ENCODE measurements at regions not wholly inside any gene's neighbourhood (a gene's known extent, or its start where the extent isn't known, plus 50 kb on each side); places are given as distances from the start of the nearest gene placed in this dataset.

DNA sequence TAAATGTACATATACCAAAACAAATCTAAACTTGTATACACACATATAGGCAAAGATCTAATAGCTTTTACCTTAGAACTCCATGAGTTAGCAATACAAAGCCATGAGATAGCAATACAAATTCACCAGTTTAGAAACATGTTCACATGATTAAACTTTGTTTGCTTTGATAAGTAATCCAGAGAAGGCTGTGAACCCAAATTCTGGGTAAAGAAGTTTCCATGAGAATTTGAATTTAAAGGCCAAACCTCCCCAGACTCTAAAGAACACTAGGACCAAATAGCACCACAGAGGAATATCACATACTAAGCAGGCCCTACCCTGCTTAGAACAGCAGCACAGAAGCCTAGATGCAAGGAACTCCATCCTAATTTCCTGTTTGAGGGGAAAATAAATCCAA, 83.7 kb upstream of the TP63 start:
- no peaks in the 10 kb centered on the region for H3K27me3 ChIP-seq
- H3K27ac ChIP-seq: no peak overlapping the region
- no peaks in the 10 kb centered on the region for H3K9me3 ChIP-seq
- no peak overlapping the region for H3K4me3 ChIP-seq (replicated peaks in 1 of 3)
- intact Hi-C loops (cut with DNase I): no loop called here
- TF ChIP-seq POLR2A (IDR thresholded peaks at IDR 0.05): no peak
- TF ChIP-seq, protein P1, sequence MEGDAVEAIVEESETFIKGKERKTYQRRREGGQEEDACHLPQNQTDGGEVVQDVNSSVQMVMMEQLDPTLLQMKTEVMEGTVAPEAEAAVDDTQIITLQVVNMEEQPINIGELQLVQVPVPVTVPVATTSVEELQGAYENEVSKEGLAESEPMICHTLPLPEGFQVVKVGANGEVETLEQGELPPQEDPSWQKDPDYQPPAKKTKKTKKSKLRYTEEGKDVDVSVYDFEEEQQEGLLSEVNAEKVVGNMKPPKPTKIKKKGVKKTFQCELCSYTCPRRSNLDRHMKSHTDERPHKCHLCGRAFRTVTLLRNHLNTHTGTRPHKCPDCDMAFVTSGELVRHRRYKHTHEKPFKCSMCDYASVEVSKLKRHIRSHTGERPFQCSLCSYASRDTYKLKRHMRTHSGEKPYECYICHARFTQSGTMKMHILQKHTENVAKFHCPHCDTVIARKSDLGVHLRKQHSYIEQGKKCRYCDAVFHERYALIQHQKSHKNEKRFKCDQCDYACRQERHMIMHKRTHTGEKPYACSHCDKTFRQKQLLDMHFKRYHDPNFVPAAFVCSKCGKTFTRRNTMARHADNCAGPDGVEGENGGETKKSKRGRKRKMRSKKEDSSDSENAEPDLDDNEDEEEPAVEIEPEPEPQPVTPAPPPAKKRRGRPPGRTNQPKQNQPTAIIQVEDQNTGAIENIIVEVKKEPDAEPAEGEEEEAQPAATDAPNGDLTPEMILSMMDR (IDR thresholded peaks at IDR 0.05): no peak
- no peaks in the 10 kb centered on the region for H3K36me3 ChIP-seq
- DNase-seq: no peak
- no peaks in the 10 kb centered on the region for H3K4me1 ChIP-seq

DNA sequence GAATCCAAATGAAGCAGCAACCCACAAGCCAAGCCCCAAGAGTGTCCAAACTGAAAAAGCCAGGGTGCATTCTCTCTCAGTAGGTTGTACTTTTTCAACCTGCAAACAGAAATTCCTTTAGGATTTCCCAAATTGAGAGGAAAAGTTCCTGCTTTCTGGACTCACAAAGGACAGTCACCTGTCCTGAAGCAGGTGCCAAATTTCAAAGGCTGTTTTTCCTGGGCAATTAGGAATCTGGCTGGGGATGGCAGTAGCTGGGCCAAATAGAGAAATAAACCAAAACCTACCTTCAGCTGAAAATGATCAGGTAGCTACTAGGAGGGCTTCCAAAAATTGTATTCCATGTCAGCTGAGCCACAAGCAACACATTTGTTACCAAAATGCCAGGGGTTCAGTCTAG, 83.1 kb upstream of the TP63 start:
- intact Hi-C loops (cut with DNase I): no loop called here
- TF ChIP-seq, protein P1 (IDR thresholded peaks at IDR 0.05): no peak
- no peak for TF ChIP-seq POLR2A (IDR thresholded peaks at IDR 0.05)

DNA sequence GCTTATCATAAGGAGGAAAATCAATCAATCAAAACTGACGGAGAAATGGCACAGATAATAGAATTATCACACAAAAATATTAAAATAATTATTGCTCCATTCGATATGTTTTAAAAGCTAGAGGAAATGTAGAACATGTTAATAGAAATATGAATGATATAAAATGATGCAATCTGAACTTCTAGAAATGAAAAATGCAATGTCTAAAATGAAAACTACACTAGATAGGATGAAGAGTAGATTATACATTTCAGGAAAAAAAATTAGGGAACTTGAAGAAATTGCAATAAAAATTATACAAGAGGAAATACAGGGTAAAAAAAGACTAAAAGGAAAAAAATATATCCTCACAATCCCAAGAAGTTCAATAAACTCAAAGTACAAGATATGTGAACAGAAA, 80.2 kb upstream of the TP63 start:
- 47 to 74% methylated on average over 2 of the region's 2 CpGs for WGBS, 2 donors
- H3K27me3 ChIP-seq: no peaks in the 10 kb centered on the region
- DNase-seq: no peak

More for the DNA sequence above, 83.1 kb upstream of the TP63 start:
- no peak for DNase-seq
- no peak overlapping the region for H3K27ac ChIP-seq
- H3K36me3 ChIP-seq: no peaks in the 10 kb centered on the region
- H3K27me3 ChIP-seq: no peaks in the 10 kb centered on the region
- no peak overlapping the region for H3K4me3 ChIP-seq (replicated peaks in 1 of 3)
- no peaks in the 10 kb centered on the region for H3K9me3 ChIP-seq
- H3K4me1 ChIP-seq: no peaks in the 10 kb centered on the region

DNA sequence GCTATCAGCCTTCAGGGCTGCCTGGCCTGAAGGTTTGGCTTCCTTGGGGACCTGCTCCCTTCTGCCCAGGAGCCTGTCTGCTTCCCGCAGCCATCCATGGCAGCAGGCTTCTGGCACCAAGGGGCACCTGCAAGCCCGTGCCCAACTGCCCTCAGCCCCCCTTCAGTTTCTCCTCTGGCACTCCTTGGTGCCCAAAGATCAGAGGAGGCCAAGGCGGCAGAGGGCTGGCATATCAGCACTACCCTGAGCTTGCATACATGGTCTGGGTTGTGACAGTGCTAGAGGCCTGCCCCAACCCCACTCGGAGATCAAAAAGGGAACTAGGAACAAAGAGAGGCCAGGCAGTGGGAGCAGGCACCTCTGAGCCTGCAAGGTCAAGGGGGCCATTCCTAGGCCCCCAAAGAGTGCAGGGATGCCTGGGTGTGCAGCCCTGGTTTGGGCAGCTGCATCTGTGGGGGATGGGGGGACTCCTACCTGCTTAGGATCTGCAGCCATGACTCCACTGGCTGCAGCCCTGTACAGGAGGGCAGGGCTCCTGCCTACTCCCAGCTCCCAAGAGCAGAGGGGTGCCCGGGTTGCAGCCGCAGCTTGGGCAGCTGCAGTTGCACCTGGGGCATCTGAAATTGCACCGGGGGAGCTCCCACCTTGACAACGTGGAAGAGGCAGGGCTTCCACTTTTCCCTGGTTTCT, 76.2 kb upstream of the TP63 start:
- no peaks in the 10 kb centered on the region for H3K4me1 ChIP-seq
- 68 to 90% methylated on average over 4 to 7 of the region's 8 CpGs for WGBS, 2 donors
- H3K36me3 ChIP-seq: no peaks in the 10 kb centered on the region
- no peak overlapping the region for H3K4me3 ChIP-seq (replicated peaks in 1 of 3)
- no peaks in the 10 kb centered on the region for H3K27me3 ChIP-seq
- no peaks in the 10 kb centered on the region for H3K9me3 ChIP-seq
- intact Hi-C loops (cut with DNase I): no loop called here
- no peak overlapping the region for H3K27ac ChIP-seq
- no peak for DNase-seq
- TF ChIP-seq, protein P1 (IDR thresholded peaks at IDR 0.05): no peak
- no peak for TF ChIP-seq POLR2A (IDR thresholded peaks at IDR 0.05)

More for the DNA sequence above, 80.2 kb upstream of the TP63 start:
- TF ChIP-seq, protein P1 (IDR thresholded peaks at IDR 0.05): no peak
- no peak for TF ChIP-seq POLR2A (IDR thresholded peaks at IDR 0.05)
- Histone ChIP-seq H3K4me3 (replicated peaks in 1 of 3) (no peak overlapping the region), H3K36me3 (no peaks in the 10 kb centered on the region), H3K27ac (no peak overlapping the region), H3K4me1 (no peaks in the 10 kb centered on the region), H3K9me3 (no peaks in the 10 kb centered on the region)
- intact Hi-C loops (cut with DNase I): no loop called here

DNA sequence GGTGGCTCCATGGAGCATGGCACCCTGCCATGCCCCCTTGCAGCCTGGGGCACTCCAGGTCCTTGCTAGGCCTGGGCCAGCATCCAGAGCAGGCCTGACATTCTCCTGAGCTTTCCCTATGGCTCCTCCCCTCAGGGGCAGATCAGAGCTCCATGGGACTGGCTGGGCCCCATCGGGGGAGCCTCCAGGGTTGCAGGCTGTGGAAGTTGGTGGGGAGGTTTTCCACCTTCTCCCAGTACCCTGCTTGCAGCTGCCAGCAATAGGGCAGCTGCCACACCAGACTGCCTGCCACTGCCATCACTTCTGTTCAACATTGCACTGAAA, 75.7 kb upstream of the TP63 start:
- Histone ChIP-seq H3K4me1 (no peaks in the 10 kb centered on the region), H3K27me3 (no peaks in the 10 kb centered on the region), H3K27ac (no peak overlapping the region), H3K4me3 (replicated peaks in 1 of 3) (no peak overlapping the region), H3K9me3 (no peaks in the 10 kb centered on the region), H3K36me3 (no peaks in the 10 kb centered on the region)
- no peak for TF ChIP-seq POLR2A (IDR thresholded peaks at IDR 0.05)
- TF ChIP-seq, protein P1 (IDR thresholded peaks at IDR 0.05): no peak
- intact Hi-C loops (cut with DNase I): no loop called here
- no peak for DNase-seq
- 80% methylated on average over 1 of the region's 1 CpG; no CpG with 5 or more reads in 1 of the 2 donors for WGBS, 2 donors
